ENCODE measurements at regions not wholly inside any gene's neighbourhood (a gene's known extent, or its start where the extent isn't known, plus 50 kb on each side); places are given as distances from the start of the nearest gene placed in this dataset.
"Not testable (repeated sequence)": the region's sequence is repeated elsewhere in the genome, so short reads cannot be mapped to it uniquely, and the experiment has no call there.

DNA sequence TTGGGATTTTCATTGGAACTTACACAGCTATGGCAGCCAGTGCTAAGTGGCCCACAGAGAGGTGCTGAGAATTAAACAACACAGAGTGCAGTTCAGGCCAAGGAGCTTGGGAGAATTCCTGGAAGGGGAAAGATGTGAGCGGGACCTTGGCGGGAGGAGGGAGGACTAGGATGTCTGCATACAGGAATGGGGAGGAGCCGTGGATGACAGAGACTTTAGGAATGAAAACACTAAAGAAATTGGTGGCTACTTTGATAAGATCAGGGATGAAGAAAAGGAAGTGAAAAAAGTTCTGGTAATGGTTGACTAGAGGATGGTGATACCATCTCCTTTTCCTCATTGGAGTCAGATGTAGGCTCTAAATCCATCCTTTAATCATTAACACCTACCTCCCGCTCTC is 234.2 kb upstream of the FZD8 start:
- H3K9ac ChIP-seq (ENCODE audit: low read length) = no peak overlapping the region
- H3K4me1 ChIP-seq (ENCODE audit: control insufficient read depth, insufficient read depth, low read length) = peaks cover 12% of the 10 kb centered on the region
- H3K4me3 ChIP-seq (ENCODE audit: low read length) = no peak overlapping the region
- no peaks in the 10 kb centered on the region for H3K27me3 ChIP-seq (replicated peaks; ENCODE audit: control insufficient read depth, insufficient read depth, low read length)
- H3K9me3 ChIP-seq (ENCODE audit: control insufficient read depth, low read length) = no peaks in the 10 kb centered on the region
- no peaks in the 10 kb centered on the region for H3K36me3 ChIP-seq (ENCODE audit: control insufficient read depth, insufficient read depth, low read length, severe bottlenecking)
- DNase-seq (ENCODE audit: low read depth) = peak; percentile 22

DNA sequence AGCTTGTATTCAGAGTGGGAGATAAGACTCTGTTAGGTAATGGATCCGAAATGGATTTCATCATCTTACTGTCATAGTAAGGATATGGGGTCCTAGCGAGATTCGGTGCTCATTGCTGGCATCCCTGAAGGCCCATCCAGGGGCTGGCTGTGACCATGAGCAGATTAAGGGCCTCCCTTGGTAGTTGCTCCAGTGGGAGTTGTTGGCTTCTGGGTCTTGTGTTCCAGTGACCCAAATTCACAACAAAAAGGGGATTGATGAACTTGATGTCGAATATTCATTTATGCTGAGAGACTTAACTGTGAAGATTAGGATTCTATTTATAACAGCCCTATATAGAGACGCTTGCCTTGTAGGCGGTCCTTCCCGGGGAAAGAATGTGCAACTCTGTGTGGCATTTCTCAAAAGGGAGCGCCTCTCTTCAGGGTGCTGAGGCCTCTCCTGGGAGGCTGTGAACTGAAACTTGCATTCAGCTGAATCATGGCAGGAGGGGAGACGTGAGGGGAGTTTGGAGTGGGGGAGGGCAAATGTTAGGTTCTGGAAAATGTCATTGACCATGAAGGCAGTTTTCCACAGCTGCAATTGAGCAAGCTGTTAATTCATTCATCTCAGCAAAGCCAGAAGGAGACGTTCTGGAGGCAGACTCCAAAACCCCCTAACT is 233.1 kb upstream of the FZD8 start:
- Histone ChIP-seq H3K9me3 (ENCODE audit: control insufficient read depth, low read length) (no peaks in the 10 kb centered on the region), H3K9ac (ENCODE audit: low read length) (no peak overlapping the region), H3K36me3 (ENCODE audit: control insufficient read depth, insufficient read depth, low read length, severe bottlenecking) (no peaks in the 10 kb centered on the region), H3K27me3 (replicated peaks; ENCODE audit: control insufficient read depth, insufficient read depth, low read length) (no peaks in the 10 kb centered on the region), H3K4me3 (ENCODE audit: low read length) (no peak overlapping the region), H3K4me1 (ENCODE audit: control insufficient read depth, insufficient read depth, low read length) (peaks cover 20% of the 10 kb centered on the region)
- DNase-seq (ENCODE audit: low read depth) = peak; percentile 32

GRCh38 chr10:35874311-35875015 is 232.4 kb upstream of the FZD8 start:
- DNase-seq (ENCODE audit: low read depth) = no peak
- H3K36me3 ChIP-seq (ENCODE audit: control insufficient read depth, insufficient read depth, low read length, severe bottlenecking) = no peaks in the 10 kb centered on the region
- H3K4me3 ChIP-seq (ENCODE audit: low read length) = no peak overlapping the region
- H3K9ac ChIP-seq (ENCODE audit: low read length) = no peak overlapping the region
- no peaks in the 10 kb centered on the region for H3K27me3 ChIP-seq (replicated peaks; ENCODE audit: control insufficient read depth, insufficient read depth, low read length)
- no peaks in the 10 kb centered on the region for H3K9me3 ChIP-seq (ENCODE audit: control insufficient read depth, low read length)
- H3K4me1 ChIP-seq (ENCODE audit: control insufficient read depth, insufficient read depth, low read length) = peaks cover 20% of the 10 kb centered on the region

- H3K4me1 ChIP-seq (ENCODE audit: control insufficient read depth, insufficient read depth, low read length) = peaks cover 23% of the 10 kb centered on the region
- H3K9ac ChIP-seq (ENCODE audit: low read length) = no peak overlapping the region
- H3K9me3 ChIP-seq (ENCODE audit: control insufficient read depth, low read length) = no peaks in the 10 kb centered on the region
- DNase-seq (ENCODE audit: low read depth) = no peak
- H3K36me3 ChIP-seq (ENCODE audit: control insufficient read depth, insufficient read depth, low read length, severe bottlenecking) = no peaks in the 10 kb centered on the region
- no peak overlapping the region for H3K4me3 ChIP-seq (ENCODE audit: low read length)
- H3K27me3 ChIP-seq (replicated peaks; ENCODE audit: control insufficient read depth, insufficient read depth, low read length) = no peaks in the 10 kb centered on the region
Measured at GRCh38 chr10:35872671-35873070, 230.6 kb upstream of the FZD8 start.

- H3K4me1 ChIP-seq (ENCODE audit: control insufficient read depth, insufficient read depth, low read length) = peaks cover 17% of the 10 kb centered on the region
- H3K36me3 ChIP-seq (ENCODE audit: control insufficient read depth, insufficient read depth, low read length, severe bottlenecking) = no peaks in the 10 kb centered on the region
- H3K9me3 ChIP-seq (ENCODE audit: control insufficient read depth, low read length) = no peaks in the 10 kb centered on the region
- no peak for DNase-seq (ENCODE audit: low read depth)
- H3K4me3 ChIP-seq (ENCODE audit: low read length) = no peak overlapping the region
- no peaks in the 10 kb centered on the region for H3K27me3 ChIP-seq (replicated peaks; ENCODE audit: control insufficient read depth, insufficient read depth, low read length)
- no peak overlapping the region for H3K9ac ChIP-seq (ENCODE audit: low read length)
Measured at GRCh38 chr10:35870665-35871310, 228.7 kb upstream of the FZD8 start.

GRCh38 chr10:35858676-35859283 is 216.7 kb upstream of the FZD8 start:
- H3K27me3 ChIP-seq (replicated peaks; ENCODE audit: control insufficient read depth, insufficient read depth, low read length); H3K4me3 ChIP-seq (ENCODE audit: low read length); H3K9ac ChIP-seq (ENCODE audit: low read length); H3K9me3 ChIP-seq (ENCODE audit: control insufficient read depth, low read length); DNase-seq (ENCODE audit: low read depth); H3K36me3 ChIP-seq (ENCODE audit: control insufficient read depth, insufficient read depth, low read length, severe bottlenecking): not testable (repeated sequence)
- peaks cover 16% of the 10 kb centered on the region for H3K4me1 ChIP-seq (ENCODE audit: control insufficient read depth, insufficient read depth, low read length)

GRCh38 chr10:35857860-35858259 is 215.8 kb upstream of the FZD8 start:
- peaks cover 16% of the 10 kb centered on the region for H3K4me1 ChIP-seq (ENCODE audit: control insufficient read depth, insufficient read depth, low read length)
- no peak for DNase-seq (ENCODE audit: low read depth)
- H3K4me3 ChIP-seq (ENCODE audit: low read length) = no peak overlapping the region
- no peak overlapping the region for H3K9ac ChIP-seq (ENCODE audit: low read length)
- no peaks in the 10 kb centered on the region for H3K27me3 ChIP-seq (replicated peaks; ENCODE audit: control insufficient read depth, insufficient read depth, low read length)
- H3K36me3 ChIP-seq (ENCODE audit: control insufficient read depth, insufficient read depth, low read length, severe bottlenecking) = no peaks in the 10 kb centered on the region
- H3K9me3 ChIP-seq (ENCODE audit: control insufficient read depth, low read length) = no peaks in the 10 kb centered on the region

DNA sequence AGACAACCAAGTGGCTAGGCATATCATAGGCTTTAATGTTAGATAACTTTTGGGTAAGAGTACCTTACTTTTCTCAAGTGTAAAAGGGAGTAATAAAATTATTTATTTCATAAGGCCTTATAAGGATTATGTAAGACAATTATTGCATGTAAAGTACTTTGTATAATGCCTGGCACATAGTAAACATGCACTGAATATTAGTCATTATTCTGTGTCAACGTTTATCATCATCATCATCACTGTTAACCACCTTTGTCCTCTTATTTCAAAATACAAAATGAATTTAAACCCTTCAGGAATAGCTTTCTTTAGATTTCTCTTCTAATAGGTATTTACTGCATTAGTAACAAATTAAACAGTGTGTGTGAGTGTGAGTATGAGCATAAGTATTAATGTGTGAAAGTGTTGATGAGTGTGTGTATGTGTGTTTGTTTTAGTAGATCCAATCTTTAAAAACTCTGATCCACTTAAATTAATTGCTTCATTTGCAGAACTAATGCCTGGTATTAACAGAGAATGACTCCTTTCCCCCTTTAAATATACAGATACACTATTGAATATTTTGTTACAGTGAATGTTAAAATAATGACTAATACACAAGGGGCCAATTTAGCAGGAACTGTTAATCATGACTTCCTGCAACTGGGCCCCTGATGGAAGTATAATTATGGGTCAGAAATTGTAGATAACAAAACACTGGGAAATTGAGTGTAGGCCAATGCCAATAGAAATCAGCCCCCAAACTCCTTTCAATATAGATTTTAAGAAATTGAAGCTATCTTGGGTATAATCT is 213.3 kb upstream of the FZD8 start:
- Histone ChIP-seq H3K9ac (ENCODE audit: low read length) (no peak overlapping the region), H3K4me3 (ENCODE audit: low read length) (no peak overlapping the region), H3K27me3 (replicated peaks; ENCODE audit: control insufficient read depth, insufficient read depth, low read length) (no peaks in the 10 kb centered on the region), H3K4me1 (ENCODE audit: control insufficient read depth, insufficient read depth, low read length) (peaks cover 16% of the 10 kb centered on the region), H3K36me3 (ENCODE audit: control insufficient read depth, insufficient read depth, low read length, severe bottlenecking) (no peaks in the 10 kb centered on the region), H3K9me3 (ENCODE audit: control insufficient read depth, low read length) (no peaks in the 10 kb centered on the region)
- DNase-seq (ENCODE audit: low read depth) = no peak

DNA sequence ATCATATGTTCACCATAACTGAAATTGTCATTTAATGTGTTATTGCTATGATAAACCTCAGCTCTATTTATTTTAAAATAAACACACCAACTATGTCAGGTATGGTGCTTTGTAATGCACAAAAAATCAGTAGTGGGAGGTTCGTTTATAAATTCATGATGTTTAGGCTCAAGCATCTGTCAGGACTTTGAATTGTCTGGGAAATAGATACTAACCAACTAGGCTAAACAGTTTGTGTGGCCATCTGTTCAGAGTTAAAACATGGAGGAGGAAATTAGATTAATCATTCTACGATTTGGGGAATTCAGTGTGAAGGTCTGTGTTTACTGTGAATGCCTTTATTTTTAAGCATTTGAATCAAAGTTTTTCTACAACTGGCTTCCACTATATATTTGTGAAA is 212.6 kb upstream of the FZD8 start:
- Histone ChIP-seq H3K9ac (ENCODE audit: low read length) (no peak overlapping the region), H3K4me3 (ENCODE audit: low read length) (no peak overlapping the region)
- DNase-seq (ENCODE audit: low read depth) = peak; percentile 43

GRCh38 chr10:35852721-35853120 is 210.6 kb upstream of the FZD8 start:
- no peak overlapping the region for H3K4me3 ChIP-seq (ENCODE audit: low read length)
- H3K36me3 ChIP-seq (ENCODE audit: control insufficient read depth, insufficient read depth, low read length, severe bottlenecking) = no peaks in the 10 kb centered on the region
- H3K27me3 ChIP-seq (replicated peaks; ENCODE audit: control insufficient read depth, insufficient read depth, low read length) = no peaks in the 10 kb centered on the region
- no peak overlapping the region for H3K9ac ChIP-seq (ENCODE audit: low read length)
- H3K9me3 ChIP-seq (ENCODE audit: control insufficient read depth, low read length) = no peaks in the 10 kb centered on the region
- DNase-seq (ENCODE audit: low read depth) = no peak
- H3K4me1 ChIP-seq (ENCODE audit: control insufficient read depth, insufficient read depth, low read length) = peaks cover 11% of the 10 kb centered on the region

More for the DNA sequence above, 212.6 kb upstream of the FZD8 start:
- H3K36me3 ChIP-seq (ENCODE audit: control insufficient read depth, insufficient read depth, low read length, severe bottlenecking) = no peaks in the 10 kb centered on the region
- H3K27me3 ChIP-seq (replicated peaks; ENCODE audit: control insufficient read depth, insufficient read depth, low read length) = no peaks in the 10 kb centered on the region
- peaks cover 16% of the 10 kb centered on the region for H3K4me1 ChIP-seq (ENCODE audit: control insufficient read depth, insufficient read depth, low read length)
- H3K9me3 ChIP-seq (ENCODE audit: control insufficient read depth, low read length) = no peaks in the 10 kb centered on the region

DNA sequence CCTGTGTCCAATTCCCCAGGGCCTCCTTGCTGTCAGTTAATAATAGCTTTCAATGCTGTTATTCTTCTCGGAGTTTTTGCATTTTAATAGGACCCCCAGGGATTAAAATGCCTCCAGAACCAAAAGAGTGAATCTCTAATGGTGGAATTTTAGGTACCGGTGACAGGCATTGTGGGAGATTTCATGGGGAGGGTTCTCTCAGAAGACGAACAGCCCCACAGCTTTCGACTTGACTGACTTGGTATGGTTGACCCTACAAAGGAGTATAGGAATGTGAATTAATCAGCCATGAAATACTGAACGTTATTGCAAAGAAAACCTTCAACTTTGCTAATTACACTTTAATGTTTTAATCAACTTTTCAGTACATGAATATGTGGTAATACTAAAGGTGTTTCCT is 206.3 kb upstream of the FZD8 start:
- no peaks in the 10 kb centered on the region for H3K27me3 ChIP-seq (replicated peaks; ENCODE audit: control insufficient read depth, insufficient read depth, low read length)
- H3K4me3 ChIP-seq (ENCODE audit: low read length) = no peak overlapping the region
- no peak for DNase-seq (ENCODE audit: low read depth)
- no peaks in the 10 kb centered on the region for H3K36me3 ChIP-seq (ENCODE audit: control insufficient read depth, insufficient read depth, low read length, severe bottlenecking)
- H3K9ac ChIP-seq (ENCODE audit: low read length) = no peak overlapping the region
- no peaks in the 10 kb centered on the region for H3K9me3 ChIP-seq (ENCODE audit: control insufficient read depth, low read length)
- no peaks in the 10 kb centered on the region for H3K4me1 ChIP-seq (ENCODE audit: control insufficient read depth, insufficient read depth, low read length)

Data from adipocyte (in vitro differentiated cells).